Right hindlimb (tissue), 1 donor: ENCODE measurements at regions not wholly inside any gene's neighbourhood (a gene's known extent, or its start where the extent isn't known, plus 50 kb on each side); places are given as distances from the start of the nearest gene placed in this dataset.

Experiments used
- DNase-seq: peaks from one replicate; pipeline ENCODE4 v3.0.0-alpha.2; 2018

DNA sequence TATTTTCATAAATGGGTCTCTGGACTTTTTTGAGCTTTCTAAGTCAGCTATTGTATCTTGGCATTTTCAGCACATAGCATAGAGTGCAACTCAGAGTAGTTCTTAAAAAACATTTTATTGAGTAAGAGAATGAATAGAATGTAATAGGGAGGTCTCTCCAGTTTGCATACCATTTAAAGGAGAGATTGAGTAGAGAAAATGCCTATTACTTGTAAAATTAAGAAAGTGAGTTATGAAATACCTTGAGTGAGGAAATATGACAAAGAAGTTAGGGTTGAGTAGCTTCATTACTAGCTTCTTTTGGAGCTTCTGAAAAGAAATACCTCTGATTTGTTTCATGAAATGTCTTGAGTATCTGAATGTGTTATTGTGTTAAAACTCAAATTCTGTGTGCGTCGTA is 140.0 kb downstream of the AASDHPPT start:
- DNase-seq: no peak

DNA sequence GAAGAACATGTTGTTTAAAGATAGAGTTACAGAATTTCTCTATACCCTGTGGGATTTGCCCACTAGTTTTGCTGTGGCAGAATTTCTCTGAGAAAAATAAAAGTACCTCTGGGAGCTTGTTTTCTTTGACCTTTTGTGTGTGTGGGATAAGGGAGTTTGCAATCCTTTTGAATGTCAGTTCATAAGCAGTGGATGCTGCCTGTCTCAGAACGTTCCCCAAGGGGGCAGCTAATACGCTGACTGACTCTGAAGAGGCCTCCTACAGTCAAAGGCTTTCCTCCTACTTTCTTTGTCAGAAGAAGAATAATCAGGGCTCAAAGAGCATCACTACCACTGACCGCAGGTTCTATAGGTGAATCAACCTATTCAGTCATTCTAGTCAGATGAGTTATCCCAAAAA is 140.6 kb downstream of the AASDHPPT start:
- no peak for DNase-seq

- no peak for DNase-seq
Measured at GRCh38 chr11:106222626-106223025, 145.2 kb downstream of the AASDHPPT start.

- DNase-seq: no peak
Measured at GRCh38 chr11:106224172-106224571, 146.7 kb downstream of the AASDHPPT start.

DNA sequence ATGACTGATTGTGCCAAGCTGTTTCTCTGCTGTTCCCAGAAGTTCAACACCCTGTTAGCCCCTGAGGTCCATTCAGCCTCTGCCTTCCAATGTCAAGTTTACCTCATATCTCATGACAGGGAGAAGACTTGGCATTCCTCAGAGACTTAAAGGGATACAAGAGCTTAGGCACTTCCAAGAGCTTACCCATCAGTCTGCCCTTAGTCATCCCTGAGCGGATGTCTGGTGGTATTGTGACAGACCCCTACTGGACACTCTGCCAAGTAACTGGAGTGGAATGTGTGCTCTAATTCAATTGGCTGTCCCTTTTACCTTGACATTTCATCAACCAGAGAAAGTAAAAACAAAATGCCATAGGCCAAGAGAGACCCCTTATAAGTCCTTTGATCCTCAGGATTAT is 151.5 kb downstream of the AASDHPPT start:
- DNase-seq: no peak

- DNase-seq: no peak
Measured at GRCh38 chr11:106231591-106231990, 154.1 kb downstream of the AASDHPPT start.

- no peak for DNase-seq
Measured at GRCh38 chr11:106233191-106233590, 155.7 kb downstream of the AASDHPPT start.

GRCh38 chr11:106234794-106235193 is 157.3 kb downstream of the AASDHPPT start:
- DNase-seq: no peak

DNA sequence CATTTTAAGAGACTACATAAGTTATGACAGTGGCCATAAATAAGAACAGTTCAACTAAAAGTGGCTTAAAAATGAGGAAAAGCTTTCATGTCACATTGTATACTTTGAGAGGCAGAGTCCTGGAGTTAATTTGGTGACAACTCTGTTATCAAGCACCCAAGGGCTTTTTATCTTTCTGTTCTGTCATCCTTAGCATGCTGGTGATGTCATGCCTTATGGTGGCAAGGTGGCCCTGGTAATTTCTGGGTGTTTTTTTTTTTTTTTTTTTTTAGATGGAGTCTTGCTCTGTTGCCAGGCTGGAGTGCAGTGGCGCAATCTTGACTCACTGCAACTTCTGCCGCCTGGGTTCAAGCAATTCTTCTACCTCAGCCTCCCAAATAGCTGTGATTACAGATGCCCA is 158.8 kb downstream of the AASDHPPT start:
- DNase-seq: no peak

DNA sequence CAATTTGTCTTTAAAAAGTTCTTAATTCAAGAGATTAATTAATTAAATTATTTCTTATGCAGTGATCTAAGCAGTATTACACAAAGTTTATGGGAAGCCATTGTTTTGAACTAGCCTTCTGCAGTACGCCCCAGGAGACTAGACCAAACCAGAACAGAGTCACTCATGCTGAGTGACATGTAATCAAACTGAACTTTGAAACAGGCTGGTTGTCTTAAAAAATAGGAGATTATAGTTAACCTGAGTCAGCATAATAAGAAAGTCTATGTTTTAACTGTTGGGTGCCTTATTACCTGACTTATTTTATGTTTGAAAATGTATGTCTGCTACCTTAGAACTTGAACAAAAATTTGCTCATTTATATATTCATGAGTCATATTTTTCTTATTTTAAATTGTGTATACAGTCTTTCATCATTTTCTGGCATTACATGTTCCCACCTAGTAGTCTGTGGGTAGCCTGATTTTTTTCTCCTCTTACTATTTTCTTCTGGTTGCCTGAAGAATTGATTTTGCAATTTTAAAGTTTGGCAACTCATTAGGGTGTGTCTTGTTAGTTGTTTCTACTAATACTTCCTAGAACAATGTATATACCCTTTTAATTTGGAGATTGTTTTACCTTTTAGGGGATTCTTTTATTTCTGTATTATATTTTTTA is 161.4 kb downstream of the AASDHPPT start:
- no peak for DNase-seq

- no peak for DNase-seq
Measured at GRCh38 chr11:106241601-106242257, 164.3 kb downstream of the AASDHPPT start.

DNA sequence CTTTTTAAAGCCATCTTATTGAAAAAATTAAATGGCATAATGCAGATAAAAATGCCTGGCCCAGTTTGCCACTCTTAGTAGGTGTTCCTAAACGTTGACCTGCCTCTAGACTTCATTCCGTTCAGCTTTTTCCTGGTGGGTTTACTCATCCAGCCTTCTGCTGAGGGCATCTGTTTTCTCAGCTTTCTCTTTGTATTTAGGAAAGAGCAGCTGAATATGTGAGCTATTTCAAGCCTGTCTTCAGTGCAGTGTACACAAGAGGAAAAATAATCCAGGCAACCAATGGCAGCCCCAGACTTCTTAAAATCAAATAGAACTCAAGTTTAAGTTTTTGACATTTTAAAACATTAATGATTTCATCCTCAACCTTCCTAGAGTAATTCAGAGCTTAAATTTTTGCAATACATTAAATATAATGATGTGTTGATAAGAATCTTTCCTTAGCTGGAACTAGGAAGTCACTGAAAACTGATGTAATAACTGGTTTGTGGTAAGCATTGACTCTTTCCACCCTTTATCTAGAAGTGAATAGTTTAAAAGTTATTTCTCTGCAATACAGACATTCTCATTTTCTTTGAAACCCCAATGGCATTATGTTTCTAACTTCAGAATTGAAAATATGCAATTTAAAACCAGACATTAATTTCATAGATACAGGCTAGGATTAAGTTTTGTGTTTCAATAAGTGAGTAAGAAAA is 165.4 kb downstream of the AASDHPPT start:
- DNase-seq: no peak

DNA sequence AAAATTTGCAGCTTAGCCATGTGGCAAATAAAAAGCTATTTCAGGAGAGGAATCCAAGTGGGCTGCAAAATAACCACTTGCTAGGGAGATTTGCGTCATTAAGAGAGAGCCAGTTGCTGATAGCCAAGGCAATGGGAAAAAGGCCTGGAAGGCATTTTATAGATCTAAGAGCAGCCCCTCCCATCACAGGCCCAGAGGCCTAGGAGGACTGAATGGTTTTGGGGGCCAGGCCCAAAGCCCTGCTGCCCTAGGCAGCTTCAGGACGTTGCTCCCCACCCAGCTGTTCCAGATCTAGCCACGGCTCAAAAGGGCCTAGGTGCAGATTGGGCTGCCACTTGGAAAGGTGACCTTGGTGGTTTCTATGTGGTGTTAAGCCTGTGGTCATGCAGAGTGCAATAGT is 169.0 kb downstream of the AASDHPPT start:
- no peak for DNase-seq

- no peak for DNase-seq
Measured at GRCh38 chr11:106249617-106250239, 172.3 kb downstream of the AASDHPPT start.

GRCh38 chr11:106262852-106263251 is 185.4 kb downstream of the AASDHPPT start:
- no peak for DNase-seq

- DNase-seq: no peak
Measured at GRCh38 chr11:106263527-106263926, 186.1 kb downstream of the AASDHPPT start.

DNA sequence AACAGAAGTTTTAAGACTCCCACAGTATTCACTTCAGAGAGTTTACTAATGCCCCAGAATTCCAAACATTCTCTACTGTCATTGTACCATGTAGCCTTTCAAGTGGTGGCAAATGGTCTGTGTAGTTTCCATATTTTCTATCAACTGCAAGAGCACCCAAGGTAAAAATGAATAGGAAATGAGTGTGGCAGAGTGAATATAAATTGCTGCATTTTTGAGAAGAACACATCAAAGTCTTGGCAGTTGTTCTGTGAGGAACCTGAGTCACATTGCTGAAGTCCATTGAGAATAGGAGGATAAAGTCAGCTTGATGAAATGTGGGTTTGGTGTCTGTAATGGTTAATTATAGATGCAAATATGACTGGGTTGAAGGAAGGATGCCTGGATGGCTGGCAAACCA is 193.6 kb downstream of the AASDHPPT start:
- DNase-seq: no peak

DNA sequence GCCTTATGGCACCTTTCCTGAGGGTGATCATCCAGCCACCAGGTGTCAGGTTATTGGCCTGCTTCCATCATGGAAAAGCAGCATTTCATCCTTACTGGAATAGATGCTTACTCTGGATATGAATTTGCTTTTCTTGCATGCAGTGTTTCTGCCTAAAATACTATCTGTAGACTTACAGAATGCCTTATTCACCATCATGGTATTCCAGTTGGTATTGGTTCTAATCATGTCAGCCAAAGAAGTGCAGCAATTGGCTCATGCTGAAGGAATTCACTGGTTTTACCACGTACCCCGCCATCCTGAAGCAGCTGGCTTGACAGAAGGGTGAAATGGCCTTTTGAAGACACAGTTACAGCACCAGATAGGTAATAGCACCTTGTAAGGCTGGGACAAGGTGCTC is 194.2 kb downstream of the AASDHPPT start:
- no peak for DNase-seq

GRCh38 chr11:106275151-106275550 is 197.7 kb downstream of the AASDHPPT start:
- DNase-seq: no peak

- no peak for DNase-seq
Measured at GRCh38 chr11:106276126-106276525, 198.7 kb downstream of the AASDHPPT start.

DNA sequence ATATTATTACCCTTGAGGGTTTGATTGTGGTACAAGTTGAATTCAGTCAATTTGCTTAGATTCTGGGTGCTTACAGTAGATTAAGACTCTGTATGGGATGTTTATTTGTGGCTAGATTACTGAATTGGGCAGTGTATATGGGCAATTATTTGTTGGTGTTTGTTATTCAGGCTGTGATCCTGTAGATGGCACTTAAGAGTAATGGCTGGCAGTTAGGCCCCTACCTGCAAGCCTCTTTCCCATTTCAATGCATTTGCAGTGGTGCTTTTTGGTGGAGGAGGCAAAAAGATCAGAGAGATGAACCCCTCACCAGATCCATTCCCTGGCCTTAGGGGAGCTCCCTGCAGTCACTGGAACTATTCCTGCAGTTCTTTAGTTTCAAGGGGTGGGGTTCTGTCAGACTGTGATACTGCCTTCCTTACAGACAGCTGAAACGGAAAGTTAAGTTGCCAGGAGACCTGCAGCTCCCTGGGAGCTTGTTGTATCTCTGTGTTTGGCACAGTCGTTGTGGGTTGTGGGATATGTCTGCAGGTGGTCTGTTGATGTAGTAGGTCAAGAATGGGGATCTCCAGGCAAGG is 199.5 kb downstream of the AASDHPPT start:
- no peak for DNase-seq

- no peak for DNase-seq
Measured at GRCh38 chr11:106277484-106277883, 200.0 kb downstream of the AASDHPPT start.

DNA sequence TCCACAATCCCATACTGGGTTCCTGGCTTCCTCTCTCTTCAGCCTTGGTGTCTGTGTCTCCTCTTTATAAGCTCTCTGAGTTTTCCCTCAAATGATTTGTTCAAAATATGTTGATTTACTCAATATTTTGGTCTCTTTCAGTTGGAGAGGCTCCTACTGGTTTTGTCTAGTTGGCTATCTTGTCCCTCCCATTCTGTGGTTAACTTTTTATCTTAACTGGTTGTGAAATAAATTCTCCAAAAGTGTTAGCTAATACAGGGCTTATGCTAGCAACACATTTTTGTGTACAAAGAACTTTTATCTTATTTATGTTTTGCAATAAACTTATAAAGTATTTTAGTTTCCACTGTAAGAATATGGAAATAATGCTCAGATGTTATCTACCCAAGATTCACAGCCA is 200.9 kb downstream of the AASDHPPT start:
- DNase-seq: no peak
